Endodermal cell (in vitro differentiated cells): ENCODE measurements at regions not wholly inside any gene's neighbourhood (a gene's known extent, or its start where the extent isn't known, plus 50 kb on each side); places are given as distances from the start of the nearest gene placed in this dataset.

Experiments
- DNase-seq: peaks from one replicate; pipeline ENCODE4 v3.0.0-alpha.2; 2017
- H3K27ac ChIP-seq: 2 replicates; pipeline ENCODE4 v1.5.1; 2013; ENCODE audit warnings: mild to moderate bottlenecking, low read depth, low read length, moderate library complexity
- H3K27me3 ChIP-seq: 2 replicates; pipeline ENCODE4 v1.6.1; 2013; ENCODE audit warnings: mild to moderate bottlenecking, low read length, moderate library complexity; ENCODE audit not compliant: insufficient read depth, control insufficient read depth, poor library complexity, severe bottlenecking
- H3K36me3 ChIP-seq: 2 replicates; pipeline ENCODE4 v1.7.0; 2013; ENCODE audit warnings: mild to moderate bottlenecking, low read length, moderate library complexity; ENCODE audit not compliant: control insufficient read depth, insufficient read depth
- H3K4me1 ChIP-seq: one replicate; pipeline ENCODE4 v1.7.0; 2013; ENCODE audit warnings: low read length; ENCODE audit not compliant: control insufficient read depth, insufficient read depth
- H3K4me3 ChIP-seq: 2 replicates; pipeline ENCODE4 v1.5.1; 2013; ENCODE audit warnings: mild to moderate bottlenecking, low read length, moderate library complexity
- H3K9ac ChIP-seq: 2 replicates; pipeline ENCODE4 v1.6.1; 2013; ENCODE audit warnings: mild to moderate bottlenecking, low read length, moderate library complexity; ENCODE audit not compliant: poor library complexity, severe bottlenecking; ENCODE audit errors: extremely low read depth
- H3K9me3 ChIP-seq: 2 replicates; pipeline ENCODE4 v1.6.1; 2013; ENCODE audit warnings: mild to moderate bottlenecking, low read length, moderate library complexity; ENCODE audit not compliant: control insufficient read depth
- H3K27ac Mint-ChIP-seq: 2 replicates; pipeline ENCODE4 v1.8.0; 2020; ENCODE audit warnings: mixed read lengths
- H3K27me3 Mint-ChIP-seq: 2 replicates; pipeline ENCODE4 v1.8.0; 2021; ENCODE audit warnings: mild to moderate bottlenecking, mixed read lengths; ENCODE audit not compliant: insufficient read depth
- H3K36me3 Mint-ChIP-seq: 2 replicates; pipeline ENCODE4 v1.8.0; 2020; ENCODE audit warnings: low read depth, mixed read lengths
- H3K4me1 Mint-ChIP-seq: 2 replicates; pipeline ENCODE4 v1.8.0; 2020; ENCODE audit warnings: mixed read lengths
- H3K4me3 Mint-ChIP-seq: 2 replicates; pipeline ENCODE4 v1.8.0; 2020; ENCODE audit warnings: mild to moderate bottlenecking, moderate library complexity, mixed read lengths
- H3K9me3 Mint-ChIP-seq: 2 replicates; pipeline ENCODE4 v1.8.0; 2020; ENCODE audit warnings: mild to moderate bottlenecking, mixed read lengths
- WGBS, 2 experiments: methylation state at CpG; one replicate each; pipeline versions ENCODE4 v1.1.5 to v1.1.7; 2013; ENCODE audit warnings: missing lambda C conversion rate in 2 of 2, mixed read lengths in 1 of 2; ENCODE audit not compliant: insufficient coverage in 1 of 2, insufficient read length in 1 of 2; 5-methylcytosine and 5-hydroxymethylcytosine counted together
- TF ChIP-seq, protein P1 (sequence below): fragments of 200-600 bp; sonication (generic); conservative IDR thresholded peaks from 2 replicates; pipeline ENCODE4 v1.5.0; 2021; ENCODE audit warnings: antibody characterized with exemption, mild to moderate bottlenecking

DNA sequence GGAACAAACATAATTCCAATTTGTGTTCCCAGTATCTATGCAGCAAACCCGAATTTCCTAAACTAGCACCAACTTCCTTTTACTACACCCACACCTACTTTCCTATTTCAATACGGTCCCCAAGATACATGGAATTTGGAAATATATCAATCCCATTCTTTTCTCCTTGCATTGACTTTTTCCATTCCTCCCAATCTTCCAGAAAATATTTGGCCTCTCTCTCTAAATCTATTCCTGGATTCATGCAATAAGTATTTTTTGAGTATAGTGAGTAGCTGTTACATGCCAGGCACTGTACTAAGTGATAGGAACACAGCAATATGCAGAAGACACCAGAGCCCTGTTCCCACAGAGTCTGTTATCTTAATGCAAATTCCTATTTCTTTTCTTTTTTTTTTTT, 216.2 kb upstream of the PIK3R1 start:
- Mint-ChIP-seq H3K4me1 (peaks cover 5% of the 10 kb centered on the region), H3K4me3 (no peak overlapping the region), H3K27me3 (no peaks in the 10 kb centered on the region), H3K36me3 (no peaks in the 10 kb centered on the region), H3K27ac (no peak overlapping the region), H3K9me3 (peaks cover 2% of the 10 kb centered on the region)
- H3K4me1 ChIP-seq, result no peaks in the 10 kb centered on the region
- H3K9me3 ChIP-seq, result no peaks in the 10 kb centered on the region
- H3K36me3 ChIP-seq, result no peaks in the 10 kb centered on the region
- TF ChIP-seq, protein P1, sequence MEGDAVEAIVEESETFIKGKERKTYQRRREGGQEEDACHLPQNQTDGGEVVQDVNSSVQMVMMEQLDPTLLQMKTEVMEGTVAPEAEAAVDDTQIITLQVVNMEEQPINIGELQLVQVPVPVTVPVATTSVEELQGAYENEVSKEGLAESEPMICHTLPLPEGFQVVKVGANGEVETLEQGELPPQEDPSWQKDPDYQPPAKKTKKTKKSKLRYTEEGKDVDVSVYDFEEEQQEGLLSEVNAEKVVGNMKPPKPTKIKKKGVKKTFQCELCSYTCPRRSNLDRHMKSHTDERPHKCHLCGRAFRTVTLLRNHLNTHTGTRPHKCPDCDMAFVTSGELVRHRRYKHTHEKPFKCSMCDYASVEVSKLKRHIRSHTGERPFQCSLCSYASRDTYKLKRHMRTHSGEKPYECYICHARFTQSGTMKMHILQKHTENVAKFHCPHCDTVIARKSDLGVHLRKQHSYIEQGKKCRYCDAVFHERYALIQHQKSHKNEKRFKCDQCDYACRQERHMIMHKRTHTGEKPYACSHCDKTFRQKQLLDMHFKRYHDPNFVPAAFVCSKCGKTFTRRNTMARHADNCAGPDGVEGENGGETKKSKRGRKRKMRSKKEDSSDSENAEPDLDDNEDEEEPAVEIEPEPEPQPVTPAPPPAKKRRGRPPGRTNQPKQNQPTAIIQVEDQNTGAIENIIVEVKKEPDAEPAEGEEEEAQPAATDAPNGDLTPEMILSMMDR, result no peak
- no peak overlapping the region for H3K9ac ChIP-seq
- H3K27me3 ChIP-seq, result no peaks in the 10 kb centered on the region
- 92 to 96% methylated on average over 2 of the region's 2 CpGs for WGBS, 2 experiments
- no peak overlapping the region for H3K4me3 ChIP-seq
- DNase-seq, result no peak
- H3K27ac ChIP-seq, result no peak overlapping the region

- Histone ChIP-seq H3K27me3 (no peaks in the 10 kb centered on the region), H3K9me3 (no peaks in the 10 kb centered on the region), H3K4me3 (no peak overlapping the region), H3K36me3 (no peaks in the 10 kb centered on the region), H3K9ac (no peak overlapping the region), H3K27ac (no peak overlapping the region), H3K4me1 (no peaks in the 10 kb centered on the region)
- WGBS, 2 experiments, result 77 to 92% methylated on average over 4 to 7 of the region's 7 CpGs
- no peaks in the 10 kb centered on the region for H3K36me3 Mint-ChIP-seq
- TF ChIP-seq, protein P1, result no peak
- H3K27ac Mint-ChIP-seq, result no peak overlapping the region
- DNase-seq, result no peak
- peaks cover 5% of the 10 kb centered on the region for H3K4me1 Mint-ChIP-seq
- H3K27me3 Mint-ChIP-seq, result no peaks in the 10 kb centered on the region
- H3K9me3 Mint-ChIP-seq, result peaks cover 2% of the 10 kb centered on the region
- H3K4me3 Mint-ChIP-seq, result no peak overlapping the region
These were observed 216.8 kb upstream of the PIK3R1 start for GRCh38 chr5:67998709-67999261.

DNA sequence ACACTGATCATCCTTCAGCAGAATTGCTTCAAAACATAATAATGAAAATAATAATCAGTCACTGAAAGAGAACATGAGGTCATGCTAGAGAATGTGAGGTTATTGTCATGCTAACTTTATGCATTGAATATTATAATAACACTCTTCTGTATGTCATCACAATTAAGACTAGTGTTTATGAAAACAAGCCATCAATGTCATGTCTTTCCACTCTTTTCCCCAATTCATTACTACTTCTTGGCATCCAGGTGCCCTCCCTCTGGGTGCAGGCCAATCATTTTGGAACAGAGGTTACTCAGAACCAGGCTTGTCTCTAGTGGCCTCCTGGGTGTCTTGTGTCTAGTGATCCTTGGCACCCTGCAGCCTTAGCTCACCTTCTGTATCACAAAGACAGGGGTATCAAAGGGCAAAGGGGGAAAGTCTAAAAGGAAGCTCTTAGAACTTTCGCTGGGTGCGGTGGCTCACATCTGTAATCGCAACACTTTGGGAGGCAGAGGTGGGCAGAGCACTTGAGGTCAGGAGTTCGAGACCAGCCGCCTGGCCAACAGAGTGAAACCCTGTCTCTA, 217.6 kb upstream of the PIK3R1 start:
- Mint-ChIP-seq H3K4me1 (peaks cover 5% of the 10 kb centered on the region), H3K9me3 (peaks cover 2% of the 10 kb centered on the region), H3K4me3 (no peak overlapping the region), H3K36me3 (no peaks in the 10 kb centered on the region), H3K27me3 (no peaks in the 10 kb centered on the region), H3K27ac (no peak overlapping the region)
- Histone ChIP-seq H3K27ac (no peak overlapping the region), H3K27me3 (no peaks in the 10 kb centered on the region), H3K4me3 (no peak overlapping the region), H3K4me1 (no peaks in the 10 kb centered on the region), H3K36me3 (no peaks in the 10 kb centered on the region), H3K9ac (no peak overlapping the region), H3K9me3 (no peaks in the 10 kb centered on the region)
- no peak for DNase-seq
- 98 to 100% methylated on average over 3 to 4 of the region's 5 CpGs for WGBS, 2 experiments
- TF ChIP-seq, protein P1, result no peak
